Astrocyte (in vitro differentiated cells and primary cell): ENCODE measurements at regions not wholly inside any gene's neighbourhood (a gene's known extent, or its start where the extent isn't known, plus 50 kb on each side); places are given as distances from the start of the nearest gene placed in this dataset.

Source experiments
- DNase-seq: peaks from one replicate; pipeline ENCODE4 v3.0.0-alpha.2; 2010; ENCODE audit warnings: low read depth
- FAIRE-seq: peaks from 2 replicates; lab custom pipeline; 2011; peaks lifted over from hg19 to GRCh38; lab: Jason Lieb, UNC
- H2AFZ ChIP-seq: 2 replicates; pipeline ENCODE4 v1.6.0; 2012; ENCODE audit warnings: low read depth, low read length, inconsistent platforms
- H3K27ac ChIP-seq: 2 replicates; pipeline ENCODE4 v1.5.1; 2011; ENCODE audit warnings: low read depth, low read length, inconsistent platforms
- H3K27me3 ChIP-seq: 2 replicates; pipeline ENCODE4 v1.6.0; 2011; ENCODE audit warnings: low read length, inconsistent platforms; ENCODE audit not compliant: insufficient read depth
- H3K36me3 ChIP-seq: 2 replicates; pipeline ENCODE4 v1.5.1; 2011; ENCODE audit warnings: low read length, inconsistent platforms; ENCODE audit not compliant: insufficient read depth
- H3K4me1 ChIP-seq: 2 replicates; pipeline ENCODE4 v1.5.1; 2011; ENCODE audit warnings: low read length, inconsistent platforms; ENCODE audit not compliant: insufficient read depth
- H3K4me2 ChIP-seq: 2 replicates; pipeline ENCODE4 v1.6.0; 2012; ENCODE audit warnings: low read length, inconsistent platforms
- H3K4me3 ChIP-seq: 2 replicates; pipeline ENCODE4 v1.5.1; 2011; ENCODE audit warnings: low read depth, mild to moderate bottlenecking, low read length, inconsistent platforms; ENCODE audit not compliant: insufficient read depth
- H3K79me2 ChIP-seq: 2 replicates; pipeline ENCODE4 v1.6.0; 2012; ENCODE audit warnings: mild to moderate bottlenecking, low read length, inconsistent platforms; ENCODE audit not compliant: insufficient read depth
- H3K9ac ChIP-seq: 2 replicates; pipeline ENCODE4 v1.6.0; 2012; ENCODE audit warnings: mild to moderate bottlenecking, low read length, inconsistent platforms
- H3K9me3 ChIP-seq: 2 replicates; pipeline ENCODE4 v1.5.1; 2012; ENCODE audit warnings: low read depth, mild to moderate bottlenecking, low read length, inconsistent platforms; ENCODE audit not compliant: insufficient read depth
- H4K20me1 ChIP-seq: 2 replicates; pipeline ENCODE4 v1.6.0; 2012; ENCODE audit warnings: low read length, inconsistent platforms; ENCODE audit not compliant: insufficient read depth
- H3K27ac Mint-ChIP-seq: one replicate; pipeline ENCODE4 v1.8.0; 2021; ENCODE audit warnings: mild to moderate bottlenecking, mixed read lengths; ENCODE audit not compliant: unreplicated experiment
- H3K27me3 Mint-ChIP-seq: one replicate; pipeline ENCODE4 v1.8.0; 2021; ENCODE audit warnings: low read depth, mixed read lengths; ENCODE audit not compliant: unreplicated experiment
- H3K36me3 Mint-ChIP-seq: one replicate; pipeline ENCODE4 v1.8.0; 2021; ENCODE audit warnings: low read depth, mixed read lengths; ENCODE audit not compliant: unreplicated experiment
- H3K4me1 Mint-ChIP-seq: one replicate; pipeline ENCODE4 v1.8.0; 2021; ENCODE audit warnings: low read depth, mixed read lengths; ENCODE audit not compliant: unreplicated experiment
- H3K4me3 Mint-ChIP-seq: one replicate; pipeline ENCODE4 v1.8.0; 2021; ENCODE audit warnings: mild to moderate bottlenecking, moderate library complexity, mixed read lengths; ENCODE audit not compliant: unreplicated experiment
- H3K9me3 Mint-ChIP-seq: one replicate; pipeline ENCODE4 v1.8.0; 2021; ENCODE audit warnings: mild to moderate bottlenecking, mixed read lengths; ENCODE audit not compliant: unreplicated experiment
- EZH2 ChIP-seq: IDR thresholded peaks from 2 replicates; pipeline ENCODE4 v1.6.1; 2012; ENCODE audit warnings: mild to moderate bottlenecking, low read length, inconsistent platforms; ENCODE audit not compliant: insufficient read depth
- TF ChIP-seq, protein P1 (sequence below): IDR thresholded peaks from 2 replicates; pipeline ENCODE4 v1.5.1; 2011; ENCODE audit warnings: low read depth, mild to moderate bottlenecking, inconsistent platforms, low read length, moderate library complexity; ENCODE audit not compliant: insufficient read depth

DNA sequence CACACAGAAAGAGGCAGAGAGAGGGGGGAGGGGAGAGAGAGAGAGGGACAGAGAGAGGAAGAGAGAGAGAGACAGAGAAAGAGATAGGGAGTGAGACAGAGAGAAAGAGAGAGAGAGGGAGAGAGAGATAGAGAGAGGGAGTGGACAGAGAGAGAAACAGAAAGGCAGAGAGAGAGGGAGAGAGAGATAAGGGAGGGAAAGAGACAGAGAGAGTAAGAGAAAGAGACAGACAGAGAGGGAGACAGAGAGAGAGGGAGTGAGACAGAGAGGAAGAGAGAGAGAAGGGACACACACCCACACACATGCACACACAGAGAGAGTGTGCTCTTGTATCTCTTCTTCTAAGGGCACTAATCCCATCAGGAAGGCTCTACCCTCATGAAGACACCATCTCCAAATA lies 103.2 kb upstream of the ESRRB start:
- no peak overlapping the region for H3K4me2 ChIP-seq
- H4K20me1 ChIP-seq = no peaks in the 10 kb centered on the region
- no peaks in the 10 kb centered on the region for H3K79me2 ChIP-seq
- Mint-ChIP-seq H3K9me3 (no peaks in the 10 kb centered on the region), H3K36me3 (no peaks in the 10 kb centered on the region), H3K27ac (no peak overlapping the region), H3K27me3 (peaks cover 50% of the 10 kb centered on the region), H3K4me1 (no peaks in the 10 kb centered on the region), H3K4me3 (no peak overlapping the region)
- H3K27me3 ChIP-seq = no peaks in the 10 kb centered on the region
- no peak overlapping the region for H2AFZ ChIP-seq
- H3K4me3 ChIP-seq = no peak overlapping the region
- no peak for DNase-seq
- H3K9ac ChIP-seq = no peak overlapping the region
- FAIRE-seq = no peak
- TF ChIP-seq, protein P1, sequence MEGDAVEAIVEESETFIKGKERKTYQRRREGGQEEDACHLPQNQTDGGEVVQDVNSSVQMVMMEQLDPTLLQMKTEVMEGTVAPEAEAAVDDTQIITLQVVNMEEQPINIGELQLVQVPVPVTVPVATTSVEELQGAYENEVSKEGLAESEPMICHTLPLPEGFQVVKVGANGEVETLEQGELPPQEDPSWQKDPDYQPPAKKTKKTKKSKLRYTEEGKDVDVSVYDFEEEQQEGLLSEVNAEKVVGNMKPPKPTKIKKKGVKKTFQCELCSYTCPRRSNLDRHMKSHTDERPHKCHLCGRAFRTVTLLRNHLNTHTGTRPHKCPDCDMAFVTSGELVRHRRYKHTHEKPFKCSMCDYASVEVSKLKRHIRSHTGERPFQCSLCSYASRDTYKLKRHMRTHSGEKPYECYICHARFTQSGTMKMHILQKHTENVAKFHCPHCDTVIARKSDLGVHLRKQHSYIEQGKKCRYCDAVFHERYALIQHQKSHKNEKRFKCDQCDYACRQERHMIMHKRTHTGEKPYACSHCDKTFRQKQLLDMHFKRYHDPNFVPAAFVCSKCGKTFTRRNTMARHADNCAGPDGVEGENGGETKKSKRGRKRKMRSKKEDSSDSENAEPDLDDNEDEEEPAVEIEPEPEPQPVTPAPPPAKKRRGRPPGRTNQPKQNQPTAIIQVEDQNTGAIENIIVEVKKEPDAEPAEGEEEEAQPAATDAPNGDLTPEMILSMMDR = no peak
- TF ChIP-seq EZH2 = no peak
- H3K4me1 ChIP-seq = no peaks in the 10 kb centered on the region
- H3K36me3 ChIP-seq = no peaks in the 10 kb centered on the region
- H3K27ac ChIP-seq = no peak overlapping the region
- H3K9me3 ChIP-seq = no peaks in the 10 kb centered on the region

- H3K27ac Mint-ChIP-seq = no peak overlapping the region
- H2AFZ ChIP-seq = no peak overlapping the region
- H3K36me3 ChIP-seq = no peaks in the 10 kb centered on the region
- no peaks in the 10 kb centered on the region for H3K79me2 ChIP-seq
- H3K36me3 Mint-ChIP-seq = no peaks in the 10 kb centered on the region
- no peaks in the 10 kb centered on the region for H3K9me3 Mint-ChIP-seq
- H3K27me3 ChIP-seq = no peaks in the 10 kb centered on the region
- no peak overlapping the region for H3K9ac ChIP-seq
- no peaks in the 10 kb centered on the region for H3K4me1 ChIP-seq
- H4K20me1 ChIP-seq = no peaks in the 10 kb centered on the region
- H3K4me3 Mint-ChIP-seq = no peak overlapping the region
- H3K4me2 ChIP-seq = no peak overlapping the region
- H3K27me3 Mint-ChIP-seq = peaks cover 49% of the 10 kb centered on the region
- FAIRE-seq = no peak
- no peak overlapping the region for H3K27ac ChIP-seq
- no peaks in the 10 kb centered on the region for H3K9me3 ChIP-seq
- H3K4me3 ChIP-seq = no peak overlapping the region
- TF ChIP-seq, protein P1 = no peak
- TF ChIP-seq EZH2 = no peak
- no peaks in the 10 kb centered on the region for H3K4me1 Mint-ChIP-seq
- DNase-seq = no peak
Measured at GRCh38 chr14:76273346-76273745, 102.6 kb upstream of the ESRRB start.

GRCh38 chr14:76274324-76274723 lies 101.6 kb upstream of the ESRRB start:
- no peak for FAIRE-seq
- DNase-seq = no peak
- H3K27me3 ChIP-seq = no peaks in the 10 kb centered on the region
- no peaks in the 10 kb centered on the region for H3K36me3 ChIP-seq
- H2AFZ ChIP-seq = no peak overlapping the region
- no peak overlapping the region for H3K27ac ChIP-seq
- H3K4me2 ChIP-seq = no peak overlapping the region
- no peaks in the 10 kb centered on the region for H3K79me2 ChIP-seq
- no peaks in the 10 kb centered on the region for H3K36me3 Mint-ChIP-seq
- TF ChIP-seq, protein P1 = no peak
- TF ChIP-seq EZH2 = no peak
- H3K4me3 ChIP-seq = no peak overlapping the region
- H3K9me3 ChIP-seq = no peaks in the 10 kb centered on the region
- no peak overlapping the region for H3K27ac Mint-ChIP-seq
- no peaks in the 10 kb centered on the region for H3K4me1 ChIP-seq
- no peaks in the 10 kb centered on the region for H3K9me3 Mint-ChIP-seq
- H3K27me3 Mint-ChIP-seq = peaks cover 44% of the 10 kb centered on the region
- no peak overlapping the region for H3K9ac ChIP-seq
- H3K4me3 Mint-ChIP-seq = no peak overlapping the region
- H4K20me1 ChIP-seq = no peaks in the 10 kb centered on the region
- H3K4me1 Mint-ChIP-seq = no peaks in the 10 kb centered on the region
